ENCODE measurements at regions not wholly inside any gene's neighbourhood (a gene's known extent, or its start where the extent isn't known, plus 50 kb on each side); places are given as distances from the start of the nearest gene placed in this dataset.
A peak's percentile ranks its signal among the peaks of the same experiment; 100 is the strongest.

- no peak overlapping the region for H3K23ac ChIP-seq (ENCODE audit: insufficient read length, low read depth, low read length)
- H4K20me1 ChIP-seq (ENCODE audit: control insufficient read depth, insufficient read depth, insufficient read length), result no peaks in the 10 kb centered on the region
- no CpG with 5 or more reads among the region's 3 CpGs for WGBS (ENCODE audit: extremely low coverage, insufficient read length, low lambda C conversion rate)
- no peaks in the 10 kb centered on the region for H3K79me1 ChIP-seq (ENCODE audit: insufficient read depth, low read depth, low read length, poor library complexity, severe bottlenecking)
- Mint-ChIP-seq H3K27me3 (ENCODE audit: low read depth) (no peaks in the 10 kb centered on the region), H3K9me3 (no peaks in the 10 kb centered on the region), H3K4me3 (no peak overlapping the region), H3K4me1 (no peaks in the 10 kb centered on the region), H3K36me3 (ENCODE audit: insufficient read depth in 1 of 3, low read depth in 3 of 3) (no peaks in the 10 kb centered on the region), H3K27ac (no peak overlapping the region)
- no peak overlapping the region for H2BK15ac ChIP-seq (ENCODE audit: low read depth, low read length)
- no peak overlapping the region for H4K8ac ChIP-seq (replicated peaks; ENCODE audit: insufficient read length, low read depth, low read length)
- no peaks in the 10 kb centered on the region for H3K9me3 ChIP-seq (ENCODE audit: control insufficient read depth, low read depth, low read length)
- no peaks in the 10 kb centered on the region for H3K23me2 ChIP-seq (ENCODE audit: insufficient read length, low read depth, low read length, poor library complexity, severe bottlenecking)
- no peaks in the 10 kb centered on the region for H3K79me2 ChIP-seq (ENCODE audit: insufficient read depth, low read length)
- H2BK12ac ChIP-seq (ENCODE audit: insufficient read length, low read depth, low read length), result no peak overlapping the region
- H2AFZ ChIP-seq (ENCODE audit: low read length), result no peak overlapping the region
- H3K14ac ChIP-seq (ENCODE audit: insufficient read depth, low read length), result no peak overlapping the region
- H2BK120ac ChIP-seq (ENCODE audit: low read depth, low read length, poor library complexity, severe bottlenecking), result no peak overlapping the region
- H3K27me3 ChIP-seq (ENCODE audit: insufficient read depth, low read length), result no peaks in the 10 kb centered on the region
- no peak overlapping the region for H4K5ac ChIP-seq (ENCODE audit: insufficient read length, low read depth, low read length)
- H3K4ac ChIP-seq (ENCODE audit: low read depth, low read length), result no peak overlapping the region
- no peak overlapping the region for H2BK5ac ChIP-seq (ENCODE audit: insufficient read length, low read length)
- H3T11ph ChIP-seq (ENCODE audit: low read length), result no peak overlapping the region
- no peak overlapping the region for H3K27ac ChIP-seq (ENCODE audit: insufficient read length, low read depth, low read length)
- H2AK5ac ChIP-seq (ENCODE audit: insufficient read length, low read length), result no peak overlapping the region
- no peak overlapping the region for H3K56ac ChIP-seq (ENCODE audit: insufficient read length, low read depth, low read length)
- no peak for DNase-seq
- H4K91ac ChIP-seq (ENCODE audit: insufficient read length, low read depth, low read length), result no peak overlapping the region
- H3K4me2 ChIP-seq (ENCODE audit: insufficient read depth, insufficient read length, low read length), result no peak overlapping the region
- H3K4me1 ChIP-seq (ENCODE audit: insufficient read depth, low read length), result no peaks in the 10 kb centered on the region
- peak; percentile 64 for TF ChIP-seq CTCF (conservative IDR thresholded peaks at IDR 0.05)
- no peak overlapping the region for H3K9ac ChIP-seq (ENCODE audit: extremely low read depth, insufficient read length, low read length)
- H3K18ac ChIP-seq (ENCODE audit: insufficient read length, low read depth, low read length), result no peak overlapping the region
- H2BK20ac ChIP-seq (ENCODE audit: low read depth, low read length, poor library complexity, severe bottlenecking), result no peak overlapping the region
Measured at GRCh38 chr5:131005963-131006684, 158.9 kb downstream of the HINT1 start.
